Endodermal cell (in vitro differentiated cells): ENCODE measurements at regions not wholly inside any gene's neighbourhood (a gene's known extent, or its start where the extent isn't known, plus 50 kb on each side); places are given as distances from the start of the nearest gene placed in this dataset.

ENCODE experiments used
- DNase-seq: peaks from one replicate; pipeline ENCODE4 v3.0.0-alpha.2; 2017
- H3K27ac ChIP-seq: 2 replicates; pipeline ENCODE4 v1.5.1; 2013; ENCODE audit warnings: mild to moderate bottlenecking, low read depth, low read length, moderate library complexity
- H3K27me3 ChIP-seq: 2 replicates; pipeline ENCODE4 v1.6.1; 2013; ENCODE audit warnings: mild to moderate bottlenecking, low read length, moderate library complexity; ENCODE audit not compliant: insufficient read depth, control insufficient read depth, poor library complexity, severe bottlenecking
- H3K36me3 ChIP-seq: 2 replicates; pipeline ENCODE4 v1.7.0; 2013; ENCODE audit warnings: mild to moderate bottlenecking, low read length, moderate library complexity; ENCODE audit not compliant: control insufficient read depth, insufficient read depth
- H3K4me1 ChIP-seq: one replicate; pipeline ENCODE4 v1.7.0; 2013; ENCODE audit warnings: low read length; ENCODE audit not compliant: control insufficient read depth, insufficient read depth
- H3K4me3 ChIP-seq: 2 replicates; pipeline ENCODE4 v1.5.1; 2013; ENCODE audit warnings: mild to moderate bottlenecking, low read length, moderate library complexity
- H3K9ac ChIP-seq: 2 replicates; pipeline ENCODE4 v1.6.1; 2013; ENCODE audit warnings: mild to moderate bottlenecking, low read length, moderate library complexity; ENCODE audit not compliant: poor library complexity, severe bottlenecking; ENCODE audit errors: extremely low read depth
- H3K9me3 ChIP-seq: 2 replicates; pipeline ENCODE4 v1.6.1; 2013; ENCODE audit warnings: mild to moderate bottlenecking, low read length, moderate library complexity; ENCODE audit not compliant: control insufficient read depth
- H3K27ac Mint-ChIP-seq: 2 replicates; pipeline ENCODE4 v1.8.0; 2020; ENCODE audit warnings: mixed read lengths
- H3K27me3 Mint-ChIP-seq: 2 replicates; pipeline ENCODE4 v1.8.0; 2021; ENCODE audit warnings: mild to moderate bottlenecking, mixed read lengths; ENCODE audit not compliant: insufficient read depth
- H3K36me3 Mint-ChIP-seq: 2 replicates; pipeline ENCODE4 v1.8.0; 2020; ENCODE audit warnings: low read depth, mixed read lengths
- H3K4me1 Mint-ChIP-seq: 2 replicates; pipeline ENCODE4 v1.8.0; 2020; ENCODE audit warnings: mixed read lengths
- H3K4me3 Mint-ChIP-seq: 2 replicates; pipeline ENCODE4 v1.8.0; 2020; ENCODE audit warnings: mild to moderate bottlenecking, moderate library complexity, mixed read lengths
- H3K9me3 Mint-ChIP-seq: 2 replicates; pipeline ENCODE4 v1.8.0; 2020; ENCODE audit warnings: mild to moderate bottlenecking, mixed read lengths
- WGBS, 2 experiments: methylation state at CpG; one replicate each; pipeline versions ENCODE4 v1.1.5 to v1.1.7; 2013; ENCODE audit warnings: missing lambda C conversion rate in 2 of 2, mixed read lengths in 1 of 2; ENCODE audit not compliant: insufficient coverage in 1 of 2, insufficient read length in 1 of 2; 5-methylcytosine and 5-hydroxymethylcytosine counted together
- TF ChIP-seq, protein P1 (sequence below): fragments of 200-600 bp; sonication (generic); conservative IDR thresholded peaks from 2 replicates; pipeline ENCODE4 v1.5.0; 2021; ENCODE audit warnings: antibody characterized with exemption, mild to moderate bottlenecking

DNA sequence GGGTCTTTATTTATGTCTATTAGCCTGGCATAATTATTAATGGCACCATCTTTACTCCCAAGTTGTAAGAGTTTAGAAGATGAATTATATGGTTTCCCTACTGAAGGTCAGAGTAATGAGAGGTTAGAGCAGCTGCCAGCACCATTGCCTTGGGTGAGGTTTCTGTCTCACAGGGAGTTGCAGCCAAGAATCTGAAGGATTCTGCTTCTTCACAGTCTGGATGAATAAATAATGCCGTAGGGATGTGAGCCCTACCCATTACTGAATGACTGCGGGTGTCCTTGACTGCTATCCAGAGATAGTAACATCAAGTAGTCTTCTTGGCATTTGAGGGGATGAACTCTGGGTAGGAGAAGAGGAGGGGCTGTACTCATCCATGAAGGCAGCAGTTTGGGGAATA lies 52.8 kb upstream of the SMIM36 start:
- Mint-ChIP-seq H3K36me3 (no peaks in the 10 kb centered on the region), H3K27me3 (no peaks in the 10 kb centered on the region), H3K4me1 (peaks cover 7% of the 10 kb centered on the region)

DNA sequence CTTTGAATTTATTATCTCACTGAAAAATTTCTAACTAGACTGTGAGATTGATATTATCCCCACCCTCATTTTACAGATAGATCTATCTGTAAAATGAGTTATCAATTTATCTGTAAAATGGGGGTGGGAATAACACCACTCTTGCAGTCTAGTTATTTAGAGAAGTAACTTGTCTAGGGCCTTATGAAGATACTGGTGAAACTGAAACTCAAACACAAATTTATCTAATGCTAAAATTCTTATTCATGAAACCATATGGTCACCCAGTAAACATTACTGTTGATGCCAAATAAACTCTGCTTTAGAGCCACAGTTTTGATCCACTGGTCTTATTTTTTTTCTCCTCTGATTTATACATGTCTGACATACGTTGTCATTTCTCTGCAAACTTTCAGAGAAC lies 52.1 kb upstream of the SMIM36 start:
- Histone ChIP-seq H3K27me3 (no peaks in the 10 kb centered on the region), H3K4me1 (no peaks in the 10 kb centered on the region), H3K36me3 (no peaks in the 10 kb centered on the region), H3K9ac (no peak overlapping the region), H3K9me3 (no peaks in the 10 kb centered on the region), H3K4me3 (no peak overlapping the region), H3K27ac (no peak overlapping the region)
- 100% methylated on average over 1 of the region's 1 CpG; no CpG with 5 or more reads in 1 of the 2 experiments for WGBS, 2 experiments
- H3K27me3 Mint-ChIP-seq: no peaks in the 10 kb centered on the region
- DNase-seq: no peak
- TF ChIP-seq, protein P1, sequence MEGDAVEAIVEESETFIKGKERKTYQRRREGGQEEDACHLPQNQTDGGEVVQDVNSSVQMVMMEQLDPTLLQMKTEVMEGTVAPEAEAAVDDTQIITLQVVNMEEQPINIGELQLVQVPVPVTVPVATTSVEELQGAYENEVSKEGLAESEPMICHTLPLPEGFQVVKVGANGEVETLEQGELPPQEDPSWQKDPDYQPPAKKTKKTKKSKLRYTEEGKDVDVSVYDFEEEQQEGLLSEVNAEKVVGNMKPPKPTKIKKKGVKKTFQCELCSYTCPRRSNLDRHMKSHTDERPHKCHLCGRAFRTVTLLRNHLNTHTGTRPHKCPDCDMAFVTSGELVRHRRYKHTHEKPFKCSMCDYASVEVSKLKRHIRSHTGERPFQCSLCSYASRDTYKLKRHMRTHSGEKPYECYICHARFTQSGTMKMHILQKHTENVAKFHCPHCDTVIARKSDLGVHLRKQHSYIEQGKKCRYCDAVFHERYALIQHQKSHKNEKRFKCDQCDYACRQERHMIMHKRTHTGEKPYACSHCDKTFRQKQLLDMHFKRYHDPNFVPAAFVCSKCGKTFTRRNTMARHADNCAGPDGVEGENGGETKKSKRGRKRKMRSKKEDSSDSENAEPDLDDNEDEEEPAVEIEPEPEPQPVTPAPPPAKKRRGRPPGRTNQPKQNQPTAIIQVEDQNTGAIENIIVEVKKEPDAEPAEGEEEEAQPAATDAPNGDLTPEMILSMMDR: no peak
- H3K36me3 Mint-ChIP-seq: no peaks in the 10 kb centered on the region
- no peak overlapping the region for H3K27ac Mint-ChIP-seq
- no peaks in the 10 kb centered on the region for H3K9me3 Mint-ChIP-seq
- peaks cover 7% of the 10 kb centered on the region for H3K4me1 Mint-ChIP-seq
- no peak overlapping the region for H3K4me3 Mint-ChIP-seq

More for the DNA sequence above, 52.8 kb upstream of the SMIM36 start:
- Histone ChIP-seq H3K27ac (no peak overlapping the region), H3K4me1 (no peaks in the 10 kb centered on the region), H3K9me3 (no peaks in the 10 kb centered on the region), H3K27me3 (no peaks in the 10 kb centered on the region), H3K9ac (no peak overlapping the region), H3K36me3 (no peaks in the 10 kb centered on the region), H3K4me3 (no peak overlapping the region)
- TF ChIP-seq, protein P1: no peak
- Mint-ChIP-seq H3K4me3 (no peak overlapping the region), H3K27ac (no peak overlapping the region), H3K9me3 (no peaks in the 10 kb centered on the region)
- DNase-seq: no peak
- 90% methylated on average over 2 of the region's 2 CpGs; no CpG with 5 or more reads in 1 of the 2 experiments for WGBS, 2 experiments

DNA sequence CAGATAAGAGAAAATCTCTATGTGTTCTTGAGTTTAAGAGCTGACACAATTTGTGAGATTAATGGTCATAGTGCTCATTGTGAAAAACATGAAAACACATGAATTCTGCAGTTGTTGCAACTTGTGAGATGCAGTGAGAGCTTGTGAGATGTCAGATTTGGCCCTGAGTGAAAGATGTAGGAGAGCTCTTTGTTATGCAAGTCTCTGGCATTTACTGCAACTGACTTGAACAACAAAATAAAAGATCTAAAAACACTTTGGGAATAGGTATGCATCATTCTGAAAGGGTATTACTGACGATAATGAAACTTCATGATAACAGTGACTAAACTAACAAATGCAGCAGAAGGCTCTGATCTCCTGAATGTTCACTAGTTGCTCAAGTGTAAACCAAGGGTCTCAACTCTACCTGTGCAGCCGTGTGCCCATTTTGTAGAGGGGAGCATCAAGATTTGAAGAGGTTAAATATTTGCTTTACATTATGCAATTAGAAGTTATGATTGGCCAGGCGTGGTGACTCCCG lies 50.8 kb upstream of the SMIM36 start:
- Histone ChIP-seq H3K27ac (no peak overlapping the region), H3K9me3 (no peaks in the 10 kb centered on the region), H3K4me3 (no peak overlapping the region), H3K36me3 (no peaks in the 10 kb centered on the region), H3K4me1 (no peaks in the 10 kb centered on the region), H3K9ac (no peak overlapping the region), H3K27me3 (no peaks in the 10 kb centered on the region)
- Mint-ChIP-seq H3K9me3 (no peaks in the 10 kb centered on the region), H3K27ac (no peak overlapping the region), H3K27me3 (peaks cover 1% of the 10 kb centered on the region), H3K4me1 (peaks cover under 1% of the 10 kb centered on the region), H3K4me3 (no peak overlapping the region), H3K36me3 (no peaks in the 10 kb centered on the region)
- WGBS, 2 experiments: 90 to 93% methylated on average over 3 to 4 of the region's 4 CpGs
- no peak for DNase-seq
- TF ChIP-seq, protein P1: no peak
